Ishikawa (cell line): ENCODE measurements at regions not wholly inside any gene's neighbourhood (a gene's known extent, or its start where the extent isn't known, plus 50 kb on each side); places are given as distances from the start of the nearest gene placed in this dataset.

Experiments
- CEBPB ChIP-seq: IDR thresholded peaks from 2 replicates; pipeline ENCODE4 v1.6.1; 2012
- CREB1 ChIP-seq: IDR thresholded peaks from 2 replicates; pipeline ENCODE4 v1.6.1; 2012; ENCODE audit warnings: low read depth
- EGR1 ChIP-seq: IDR thresholded peaks from 2 replicates; pipeline ENCODE4 v1.6.1; 2012
- EP300 ChIP-seq: IDR thresholded peaks from 2 replicates; pipeline ENCODE4 v1.6.1; 2012; ENCODE audit warnings: borderline replicate concordance
- FOXM1 ChIP-seq: IDR thresholded peaks from 2 replicates; pipeline ENCODE4 v1.6.1; 2012; ENCODE audit warnings: low read depth, borderline replicate concordance
- NFIC ChIP-seq: IDR thresholded peaks from 2 replicates; pipeline ENCODE4 v1.6.1; 2012
- RAD21 ChIP-seq: IDR thresholded peaks from 2 replicates; pipeline ENCODE4 v1.6.1; 2012; ENCODE audit warnings: low read depth
- TAF1 ChIP-seq: IDR thresholded peaks from 2 replicates; pipeline ENCODE4 v1.6.1; 2012; ENCODE audit warnings: low read depth, mild to moderate bottlenecking
- TCF12 ChIP-seq: IDR thresholded peaks from 2 replicates; pipeline ENCODE4 v1.6.1; 2012; ENCODE audit warnings: low read depth
- TEAD4 ChIP-seq: IDR thresholded peaks from 2 replicates; pipeline ENCODE4 v1.6.1; 2012
- YY1 ChIP-seq: IDR thresholded peaks from 2 replicates; pipeline ENCODE4 v1.6.1; 2012; ENCODE audit warnings: low read depth
- ZBTB7A ChIP-seq: IDR thresholded peaks from 2 replicates; pipeline ENCODE4 v1.6.1; 2012; ENCODE audit warnings: low read depth
- TF ChIP-seq, protein P1 (sequence below): IDR thresholded peaks from 2 replicates; pipeline ENCODE4 v1.6.1; 2012
- TF ChIP-seq, protein P2 (sequence below): IDR thresholded peaks from 2 replicates; pipeline ENCODE4 v1.6.1; 2012; ENCODE audit warnings: low read depth, mild to moderate bottlenecking
- TF ChIP-seq, protein P3 (sequence below): IDR thresholded peaks from 2 replicates; pipeline ENCODE4 v1.6.1; 2012

DNA sequence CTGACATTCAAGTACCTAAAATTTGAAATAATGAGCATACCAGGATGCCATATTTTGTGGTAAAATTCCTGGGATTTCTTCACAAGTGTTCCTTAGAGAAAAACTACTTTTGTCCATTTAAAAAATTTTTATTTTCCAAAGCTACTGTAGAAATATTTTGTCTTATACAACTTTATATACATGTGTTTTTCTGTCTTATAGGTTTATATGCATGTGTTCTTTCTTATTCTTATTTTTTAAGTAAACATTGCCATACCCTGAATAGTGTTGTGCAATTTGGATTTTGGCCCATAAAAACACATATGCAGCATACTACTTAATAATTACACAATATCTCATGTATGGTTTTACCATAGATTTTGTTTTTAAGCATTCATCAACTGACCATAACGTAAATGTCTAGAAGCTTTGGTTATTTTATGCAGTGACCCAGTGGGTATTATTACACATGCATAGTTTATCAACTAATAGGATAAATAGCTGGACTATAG is 1107.4 kb upstream of the SEL1L start:
- TF ChIP-seq ZBTB7A (no peak), EP300 (no peak), CREB1 (no peak), TEAD4 (no peak), YY1 (no peak), CEBPB (no peak), TCF12 (no peak), FOXM1 (no peak), TAF1 (no peak), RAD21 (no peak), NFIC (no peak)
- TF ChIP-seq, protein P1, sequence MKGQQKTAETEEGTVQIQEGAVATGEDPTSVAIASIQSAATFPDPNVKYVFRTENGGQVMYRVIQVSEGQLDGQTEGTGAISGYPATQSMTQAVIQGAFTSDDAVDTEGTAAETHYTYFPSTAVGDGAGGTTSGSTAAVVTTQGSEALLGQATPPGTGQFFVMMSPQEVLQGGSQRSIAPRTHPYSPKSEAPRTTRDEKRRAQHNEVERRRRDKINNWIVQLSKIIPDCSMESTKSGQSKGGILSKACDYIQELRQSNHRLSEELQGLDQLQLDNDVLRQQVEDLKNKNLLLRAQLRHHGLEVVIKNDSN: no peak
- TF ChIP-seq, protein P2, sequence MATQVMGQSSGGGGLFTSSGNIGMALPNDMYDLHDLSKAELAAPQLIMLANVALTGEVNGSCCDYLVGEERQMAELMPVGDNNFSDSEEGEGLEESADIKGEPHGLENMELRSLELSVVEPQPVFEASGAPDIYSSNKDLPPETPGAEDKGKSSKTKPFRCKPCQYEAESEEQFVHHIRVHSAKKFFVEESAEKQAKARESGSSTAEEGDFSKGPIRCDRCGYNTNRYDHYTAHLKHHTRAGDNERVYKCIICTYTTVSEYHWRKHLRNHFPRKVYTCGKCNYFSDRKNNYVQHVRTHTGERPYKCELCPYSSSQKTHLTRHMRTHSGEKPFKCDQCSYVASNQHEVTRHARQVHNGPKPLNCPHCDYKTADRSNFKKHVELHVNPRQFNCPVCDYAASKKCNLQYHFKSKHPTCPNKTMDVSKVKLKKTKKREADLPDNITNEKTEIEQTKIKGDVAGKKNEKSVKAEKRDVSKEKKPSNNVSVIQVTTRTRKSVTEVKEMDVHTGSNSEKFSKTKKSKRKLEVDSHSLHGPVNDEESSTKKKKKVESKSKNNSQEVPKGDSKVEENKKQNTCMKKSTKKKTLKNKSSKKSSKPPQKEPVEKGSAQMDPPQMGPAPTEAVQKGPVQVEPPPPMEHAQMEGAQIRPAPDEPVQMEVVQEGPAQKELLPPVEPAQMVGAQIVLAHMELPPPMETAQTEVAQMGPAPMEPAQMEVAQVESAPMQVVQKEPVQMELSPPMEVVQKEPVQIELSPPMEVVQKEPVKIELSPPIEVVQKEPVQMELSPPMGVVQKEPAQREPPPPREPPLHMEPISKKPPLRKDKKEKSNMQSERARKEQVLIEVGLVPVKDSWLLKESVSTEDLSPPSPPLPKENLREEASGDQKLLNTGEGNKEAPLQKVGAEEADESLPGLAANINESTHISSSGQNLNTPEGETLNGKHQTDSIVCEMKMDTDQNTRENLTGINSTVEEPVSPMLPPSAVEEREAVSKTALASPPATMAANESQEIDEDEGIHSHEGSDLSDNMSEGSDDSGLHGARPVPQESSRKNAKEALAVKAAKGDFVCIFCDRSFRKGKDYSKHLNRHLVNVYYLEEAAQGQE: no peak
- TF ChIP-seq, protein P3, sequence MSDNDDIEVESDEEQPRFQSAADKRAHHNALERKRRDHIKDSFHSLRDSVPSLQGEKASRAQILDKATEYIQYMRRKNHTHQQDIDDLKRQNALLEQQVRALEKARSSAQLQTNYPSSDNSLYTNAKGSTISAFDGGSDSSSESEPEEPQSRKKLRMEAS: no peak

DNA sequence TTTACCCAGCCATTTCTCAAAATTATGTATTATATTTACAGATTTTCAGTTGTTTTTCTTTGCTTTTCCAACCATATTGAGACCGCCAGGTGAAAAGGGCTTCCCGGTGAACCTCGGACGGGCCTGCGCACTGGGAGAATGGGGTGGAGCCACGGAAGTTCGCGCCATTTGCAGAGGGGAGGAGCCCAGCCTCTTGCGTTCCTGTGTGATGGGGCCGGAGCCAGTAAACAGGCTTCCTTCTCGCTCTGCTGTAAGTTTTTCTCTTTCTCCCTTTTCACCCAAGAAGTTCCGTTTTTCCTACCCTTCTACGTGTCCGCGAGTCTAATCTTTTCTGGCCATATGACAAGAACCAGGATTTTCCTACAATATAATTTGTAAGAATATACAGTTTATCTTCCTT is 1108.8 kb upstream of the SEL1L start:
- TF ChIP-seq TEAD4 (no peak), NFIC (no peak), ZBTB7A (no peak), YY1 (0 out of 2 replicates have a peak, but pooled peaks have one; percentile 24), EGR1 (no peak)

DNA sequence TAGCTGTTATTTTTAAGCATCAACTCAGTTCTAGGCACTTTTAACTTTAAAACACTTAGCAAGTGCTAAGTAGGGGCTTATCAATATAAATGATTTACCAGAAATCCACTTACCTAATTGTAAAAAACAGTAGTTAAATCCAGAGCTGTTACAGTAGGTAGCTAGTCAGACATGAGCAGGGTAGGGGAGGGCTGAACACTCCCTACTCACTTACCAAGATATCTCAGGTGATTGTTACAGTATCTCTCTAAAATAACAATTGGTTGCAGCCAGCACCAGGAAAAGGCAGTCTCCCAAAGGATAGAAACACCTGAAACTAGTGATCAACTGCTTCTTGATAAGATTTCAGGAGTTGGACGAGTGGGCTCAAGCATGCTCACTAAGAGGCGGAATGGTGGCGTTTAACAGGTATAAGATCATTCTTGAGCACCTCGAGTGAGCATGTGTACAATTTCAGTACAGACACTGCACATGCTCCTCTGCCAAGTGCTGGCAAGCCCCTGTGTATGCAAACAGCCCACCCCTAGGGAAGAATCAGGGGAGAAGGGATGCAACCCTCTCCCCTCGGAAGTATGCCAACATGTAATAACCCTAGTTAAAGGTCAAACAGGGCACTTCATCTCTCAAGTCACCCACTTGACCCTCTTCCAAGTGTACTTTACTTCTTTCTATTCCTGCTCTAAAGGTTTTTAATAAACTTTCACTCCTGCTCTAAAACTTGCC is 1113.6 kb upstream of the SEL1L start:
- TF ChIP-seq FOXM1 (no peak), TEAD4 (no peak), ZBTB7A (no peak), RAD21 (no peak), TAF1 (no peak), YY1 (no peak)
- TF ChIP-seq, protein P2: no peak

DNA sequence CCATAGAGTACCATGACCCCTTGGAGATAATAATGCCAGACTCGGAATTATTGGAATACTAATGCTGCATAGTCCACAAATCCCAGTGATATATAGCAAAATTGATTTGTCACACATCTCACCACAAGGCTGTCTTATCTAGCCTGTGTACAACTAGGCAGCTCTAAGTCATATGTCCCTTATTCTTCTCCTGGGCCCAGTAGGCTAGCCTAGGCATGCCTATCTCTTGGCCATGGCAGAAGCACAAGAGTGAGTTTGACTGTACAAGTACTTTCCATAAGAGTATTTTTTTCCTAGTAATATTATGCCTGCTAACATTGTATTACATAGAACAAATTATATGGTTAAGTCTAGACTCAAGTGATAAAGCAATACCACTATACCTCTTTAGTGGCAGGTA is 1122.1 kb upstream of the SEL1L start:
- TF ChIP-seq, protein P3: no peak
- TF ChIP-seq TAF1 (no peak), TEAD4 (no peak), NFIC (no peak), EP300 (no peak), EGR1 (no peak), ZBTB7A (no peak), CREB1 (no peak)

DNA sequence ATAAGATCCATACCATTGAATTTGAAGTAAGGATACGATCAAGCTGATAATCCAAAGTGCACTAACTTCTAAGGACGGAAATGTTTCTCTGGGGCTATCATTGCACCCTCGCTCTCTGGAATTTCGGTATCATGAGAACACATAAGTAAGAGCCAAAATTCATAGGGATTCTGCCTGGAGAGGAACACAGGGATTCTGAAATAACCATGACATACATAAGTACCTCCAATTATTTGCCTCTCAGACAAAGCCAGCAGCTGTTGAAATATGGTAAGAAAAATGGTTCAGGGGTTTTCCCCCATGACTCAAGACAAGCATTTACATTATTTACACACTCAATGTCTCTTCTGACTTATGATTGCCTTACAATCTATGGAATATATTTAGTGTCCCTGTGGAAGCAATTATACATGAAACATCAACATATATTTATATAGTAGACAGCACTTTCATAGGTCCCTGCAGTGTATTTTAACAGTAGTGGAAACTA is 1123.6 kb upstream of the SEL1L start:
- no peak for TF ChIP-seq CEBPB
- TF ChIP-seq YY1: no peak
- no peak for TF ChIP-seq TEAD4
- no peak for TF ChIP-seq TCF12
- TF ChIP-seq NFIC: no peak
- no peak for TF ChIP-seq EGR1
- TF ChIP-seq, protein P2: no peak
- TF ChIP-seq CREB1: no peak
- TF ChIP-seq ZBTB7A: no peak
- no peak for TF ChIP-seq RAD21
- TF ChIP-seq, protein P3: no peak
- TF ChIP-seq EP300: no peak
- TF ChIP-seq FOXM1: no peak
- TF ChIP-seq, protein P1: no peak
- no peak for TF ChIP-seq TAF1
